ENCODE measurements at regions not wholly inside any gene's neighbourhood (a gene's known extent, or its start where the extent isn't known, plus 50 kb on each side); places are given as distances from the start of the nearest gene placed in this dataset.

- no peak for DNase-seq (ENCODE audit: low spot score)
- no peak for TF ChIP-seq CTCF (IDR thresholded peaks at IDR 0.05; ENCODE audit: borderline replicate concordance, control extremely low read depth, extremely low read depth, insufficient read depth, missing control alignments)
- in situ Hi-C loops (cut with MboI; ENCODE audit: low sequenced_read_pairs, unreplicated experiment), result no loop called here
Measured at GRCh38 chr6:49097116-49097515, 365.9 kb downstream of the MMUT start.

GRCh38 chr6:49088631-49089030 lies 374.4 kb downstream of the MMUT start:
- no peak for TF ChIP-seq CTCF (IDR thresholded peaks at IDR 0.05; ENCODE audit: borderline replicate concordance, control extremely low read depth, extremely low read depth, insufficient read depth, missing control alignments)
- in situ Hi-C loops (cut with MboI; ENCODE audit: low sequenced_read_pairs, unreplicated experiment), result no loop called here
- DNase-seq (ENCODE audit: low spot score), result no peak

GRCh38 chr6:49087369-49087768 lies 375.7 kb downstream of the MMUT start:
- no peak for DNase-seq (ENCODE audit: low spot score)
- in situ Hi-C loops (cut with MboI; ENCODE audit: low sequenced_read_pairs, unreplicated experiment), result no loop called here
- no peak for TF ChIP-seq CTCF (IDR thresholded peaks at IDR 0.05; ENCODE audit: borderline replicate concordance, control extremely low read depth, extremely low read depth, insufficient read depth, missing control alignments)

GRCh38 chr6:49082611-49083010 lies 380.4 kb downstream of the MMUT start:
- DNase-seq (ENCODE audit: low spot score), result no peak
- in situ Hi-C loops (cut with MboI; ENCODE audit: low sequenced_read_pairs, unreplicated experiment), result no loop called here
- TF ChIP-seq CTCF (IDR thresholded peaks at IDR 0.05; ENCODE audit: borderline replicate concordance, control extremely low read depth, extremely low read depth, insufficient read depth, missing control alignments), result no peak

GRCh38 chr6:49072885-49073620 lies 390.0 kb downstream of the MMUT start:
- in situ Hi-C loops (cut with MboI; ENCODE audit: low sequenced_read_pairs, unreplicated experiment), result no loop called here
- TF ChIP-seq CTCF (IDR thresholded peaks at IDR 0.05; ENCODE audit: borderline replicate concordance, control extremely low read depth, extremely low read depth, insufficient read depth, missing control alignments), result no peak
- no peak for DNase-seq (ENCODE audit: low spot score)

- TF ChIP-seq CTCF (IDR thresholded peaks at IDR 0.05; ENCODE audit: borderline replicate concordance, control extremely low read depth, extremely low read depth, insufficient read depth, missing control alignments), result no peak
- no peak for DNase-seq (ENCODE audit: low spot score)
- in situ Hi-C loops (cut with MboI; ENCODE audit: low sequenced_read_pairs, unreplicated experiment), result no loop called here
Measured at GRCh38 chr6:49072146-49072545, 390.9 kb downstream of the MMUT start.

Measured in GM13976 (cell line).